GM18907 (cell line): ENCODE measurements at regions not wholly inside any gene's neighbourhood (a gene's known extent, or its start where the extent isn't known, plus 50 kb on each side); places are given as distances from the start of the nearest gene placed in this dataset.

Experiments used
- ATAC-seq: cut with Tn5 transposase; IDR thresholded peaks from one replicate; pipeline ENCODE4 v1.9.1; 2021; ENCODE audit warnings: mild to moderate bottlenecking, moderate library complexity; ENCODE audit not compliant: unreplicated experiment

DNA sequence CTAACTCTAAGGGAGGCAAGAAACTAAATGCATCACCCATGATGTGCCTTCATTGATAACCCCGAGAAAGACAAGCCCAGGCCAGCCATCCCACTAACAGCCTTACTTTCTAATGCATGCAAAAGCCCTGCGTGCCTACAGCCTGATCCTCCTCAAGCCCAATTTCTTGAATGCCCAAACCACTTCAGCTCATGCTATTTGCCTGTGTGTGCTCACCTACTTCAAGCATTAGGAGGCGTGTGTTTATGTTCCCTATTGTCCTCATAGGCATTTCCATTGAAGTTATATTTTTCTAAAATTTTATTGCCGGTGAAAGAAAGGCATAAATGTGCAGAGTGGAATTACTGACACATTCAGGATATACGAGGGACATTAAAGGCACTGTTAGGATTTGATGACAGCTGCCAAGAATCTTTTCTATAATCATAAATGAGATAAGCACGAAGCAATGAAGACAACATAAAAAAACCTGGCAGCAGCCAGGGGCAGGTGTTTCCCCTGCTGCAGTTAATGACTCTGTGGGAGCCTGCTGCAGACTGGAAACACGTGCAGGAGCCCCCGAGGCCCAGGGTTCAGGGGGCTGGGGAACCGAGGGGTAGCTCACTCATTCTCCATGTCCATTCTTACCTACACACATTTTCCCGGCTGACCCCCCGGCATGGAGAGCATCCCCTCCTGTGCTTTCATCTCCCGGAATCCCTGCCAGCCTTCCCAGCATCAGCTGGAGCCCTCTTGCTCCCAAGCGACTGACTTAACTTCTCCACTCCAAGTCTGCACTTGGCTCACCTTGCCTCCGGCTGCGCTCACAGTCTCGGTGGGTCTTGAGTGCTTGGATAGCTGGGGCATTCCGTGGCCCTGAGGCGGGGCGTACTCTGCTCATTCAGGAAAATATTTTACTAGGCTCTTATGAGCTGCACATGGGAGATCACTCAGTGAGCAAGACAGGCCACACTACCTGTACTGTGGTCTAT is 292.3 kb upstream of the SIX2 start:
- ATAC-seq = no peak

DNA sequence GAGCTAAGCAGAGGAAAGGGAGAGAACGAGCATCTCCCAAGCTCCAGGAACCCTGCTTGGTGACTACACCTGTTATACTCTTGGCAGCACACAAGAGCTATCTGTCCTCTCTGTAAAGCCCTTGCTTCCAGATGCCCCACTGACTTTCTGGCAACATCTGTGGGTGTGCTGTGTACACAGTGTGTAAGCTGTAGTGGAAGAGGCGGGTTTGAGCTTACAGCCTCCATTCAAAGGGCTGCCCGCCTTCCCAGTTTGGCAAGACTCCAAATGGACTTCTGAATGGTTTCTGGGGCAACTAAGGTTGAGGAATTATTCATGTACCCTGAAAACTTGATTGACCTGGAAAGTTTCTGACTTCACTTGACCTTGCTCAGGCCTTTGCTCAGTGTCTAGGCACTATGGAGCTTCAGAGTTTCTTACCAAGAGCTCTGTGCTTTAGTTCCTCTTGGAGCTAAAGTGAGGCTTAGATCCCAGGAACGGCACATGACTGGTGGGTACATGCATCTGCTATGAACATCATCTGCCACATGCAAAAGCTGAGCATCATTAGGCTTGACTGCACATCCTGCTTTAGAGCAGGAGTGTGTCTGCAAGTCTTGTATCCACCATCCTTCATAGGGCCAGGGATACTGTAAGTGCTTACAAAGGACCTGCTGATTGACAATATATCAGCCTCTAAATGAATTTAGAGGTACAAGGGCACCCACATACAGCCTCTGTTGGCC is 290.9 kb upstream of the SIX2 start:
- ATAC-seq = no peak

- ATAC-seq = no peak
Observed at GRCh38 chr2:45299361-45299760, 290.1 kb upstream of the SIX2 start.

- ATAC-seq = no peak
Observed at GRCh38 chr2:45293182-45293581, 283.9 kb upstream of the SIX2 start.

- no peak for ATAC-seq
Observed at GRCh38 chr2:45291296-45291701, 282.0 kb upstream of the SIX2 start.

DNA sequence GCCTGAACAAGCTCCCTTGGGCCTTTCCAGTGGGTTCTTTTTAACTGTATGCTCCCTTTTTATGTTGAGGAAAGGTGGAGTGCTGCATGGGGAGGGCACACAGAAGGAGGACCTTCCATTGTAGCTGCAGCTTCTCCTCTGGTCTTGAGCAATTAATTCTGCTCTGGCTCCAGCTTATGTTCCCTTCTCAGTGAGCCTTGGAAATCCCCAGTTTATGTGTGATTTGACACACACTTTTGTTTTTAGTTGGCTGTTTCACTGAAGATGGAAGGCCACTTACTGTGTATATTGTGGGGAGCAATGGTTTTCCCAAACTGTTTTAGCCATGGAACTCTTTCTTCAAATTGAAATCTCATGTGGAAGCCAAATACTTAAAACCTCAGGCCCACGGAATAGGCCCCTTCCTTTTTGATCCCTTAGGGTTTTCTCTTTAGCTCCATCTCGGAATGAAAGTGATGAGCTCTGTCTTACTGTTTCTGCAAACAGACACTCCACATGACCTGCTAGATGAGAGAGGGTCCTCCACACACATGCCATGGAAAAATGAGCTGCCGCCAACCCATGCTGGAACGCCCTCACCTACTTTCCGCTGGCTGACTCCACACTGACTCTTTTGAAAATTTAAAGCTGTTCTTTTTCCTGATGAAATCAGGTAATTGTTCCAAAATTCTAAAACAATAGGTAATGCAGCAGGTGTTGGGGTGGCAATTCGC is 280.9 kb upstream of the SIX2 start:
- no peak for ATAC-seq

DNA sequence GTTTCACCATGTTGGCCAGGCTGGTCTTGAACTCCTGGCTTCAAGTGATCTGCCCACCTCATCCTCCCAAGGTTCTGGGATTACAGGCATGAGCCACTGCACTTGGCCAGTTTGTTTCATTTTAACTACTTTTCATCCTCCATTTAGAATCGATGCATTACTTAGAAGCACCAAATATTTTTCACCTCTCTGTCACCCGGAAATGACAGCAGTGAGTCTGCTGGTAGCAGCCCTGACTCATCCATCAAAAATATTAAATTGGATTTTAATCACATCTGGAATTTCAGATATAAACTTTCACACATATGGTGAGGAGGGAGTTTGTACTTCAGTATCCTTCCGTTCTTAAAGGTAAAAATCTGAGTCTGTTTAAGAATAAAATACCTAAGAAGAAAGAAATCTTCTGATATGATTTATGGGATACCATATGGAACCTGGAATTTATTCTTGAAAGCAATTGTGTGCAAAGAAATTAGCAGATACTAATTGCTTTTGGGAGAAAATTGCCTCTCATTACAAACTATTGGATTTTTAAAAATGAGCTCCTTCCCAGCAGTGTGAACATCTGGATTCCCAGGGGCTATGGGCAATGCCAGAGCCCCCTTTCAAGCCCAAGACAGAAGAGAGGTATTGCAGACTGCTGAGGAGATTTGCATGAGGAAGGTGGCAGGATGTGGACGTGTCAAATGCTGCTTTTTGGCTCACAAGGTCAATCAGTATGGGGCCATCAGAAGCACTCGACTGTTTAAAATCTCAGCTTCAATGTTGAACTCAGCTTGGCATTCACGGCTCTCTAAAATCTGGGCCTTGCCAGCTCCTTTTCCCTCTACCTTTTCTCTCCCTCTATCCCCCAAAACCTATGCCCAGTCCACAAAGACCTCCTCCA is 279.5 kb upstream of the SIX2 start:
- ATAC-seq = no peak

DNA sequence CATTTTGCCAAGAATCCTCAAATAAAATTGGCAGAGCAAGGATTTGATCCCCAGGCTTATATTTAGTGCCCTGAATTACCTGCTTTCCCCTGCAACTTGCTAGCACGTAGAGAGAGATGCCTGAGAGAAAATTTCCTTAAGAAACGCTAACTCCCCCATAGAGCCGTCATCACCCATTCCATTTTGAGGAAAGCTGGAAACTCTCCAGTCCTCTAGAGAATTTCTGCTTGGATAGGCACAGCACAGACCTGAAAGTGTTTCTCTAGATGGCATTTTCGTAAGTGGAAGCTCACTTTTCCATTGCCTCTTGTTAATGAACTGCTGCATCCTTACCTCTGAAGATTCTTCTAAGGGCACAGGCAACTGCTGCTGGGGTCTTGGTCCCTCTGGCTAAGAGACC is 277.8 kb upstream of the SIX2 start:
- no peak for ATAC-seq

GRCh38 chr2:45285771-45286390 is 276.6 kb upstream of the SIX2 start:
- ATAC-seq = no peak

DNA sequence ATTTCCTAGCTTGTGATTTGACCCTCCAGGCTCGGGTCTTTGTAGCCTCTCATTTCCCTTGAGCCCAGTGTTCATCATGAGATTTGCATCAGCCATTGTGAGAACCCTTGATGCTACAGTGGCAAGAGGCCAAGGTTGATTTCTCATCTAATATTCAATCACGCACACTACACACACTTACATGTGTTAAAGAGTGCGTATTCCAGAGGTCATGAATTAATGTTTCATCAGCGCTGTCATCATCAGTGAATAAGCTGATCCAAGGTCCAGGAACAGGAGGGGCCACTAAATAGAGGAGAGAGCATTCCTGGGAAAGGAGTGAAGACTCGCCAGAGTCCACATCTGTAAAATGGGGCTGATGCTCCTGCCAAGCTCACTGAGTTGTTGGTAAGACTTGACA is 276.1 kb upstream of the SIX2 start:
- no peak for ATAC-seq

DNA sequence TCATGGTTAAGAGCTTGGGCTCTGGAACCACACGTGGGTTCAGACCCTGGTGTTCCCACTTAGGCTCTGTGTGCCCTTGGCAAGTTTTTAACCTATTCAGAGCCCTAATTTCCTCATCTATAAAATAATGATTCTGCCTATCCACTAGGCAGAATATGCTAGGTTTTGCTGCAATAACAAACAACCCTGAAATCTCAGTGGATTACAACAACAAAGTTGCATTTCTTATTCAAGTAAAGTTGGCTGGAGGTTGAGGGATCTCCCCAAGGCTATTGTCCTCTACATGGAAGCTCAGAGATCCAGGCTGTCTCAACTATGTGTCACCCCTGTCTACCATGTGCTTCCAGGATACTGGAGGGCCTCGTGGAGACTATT is 275.4 kb upstream of the SIX2 start:
- ATAC-seq = no peak

DNA sequence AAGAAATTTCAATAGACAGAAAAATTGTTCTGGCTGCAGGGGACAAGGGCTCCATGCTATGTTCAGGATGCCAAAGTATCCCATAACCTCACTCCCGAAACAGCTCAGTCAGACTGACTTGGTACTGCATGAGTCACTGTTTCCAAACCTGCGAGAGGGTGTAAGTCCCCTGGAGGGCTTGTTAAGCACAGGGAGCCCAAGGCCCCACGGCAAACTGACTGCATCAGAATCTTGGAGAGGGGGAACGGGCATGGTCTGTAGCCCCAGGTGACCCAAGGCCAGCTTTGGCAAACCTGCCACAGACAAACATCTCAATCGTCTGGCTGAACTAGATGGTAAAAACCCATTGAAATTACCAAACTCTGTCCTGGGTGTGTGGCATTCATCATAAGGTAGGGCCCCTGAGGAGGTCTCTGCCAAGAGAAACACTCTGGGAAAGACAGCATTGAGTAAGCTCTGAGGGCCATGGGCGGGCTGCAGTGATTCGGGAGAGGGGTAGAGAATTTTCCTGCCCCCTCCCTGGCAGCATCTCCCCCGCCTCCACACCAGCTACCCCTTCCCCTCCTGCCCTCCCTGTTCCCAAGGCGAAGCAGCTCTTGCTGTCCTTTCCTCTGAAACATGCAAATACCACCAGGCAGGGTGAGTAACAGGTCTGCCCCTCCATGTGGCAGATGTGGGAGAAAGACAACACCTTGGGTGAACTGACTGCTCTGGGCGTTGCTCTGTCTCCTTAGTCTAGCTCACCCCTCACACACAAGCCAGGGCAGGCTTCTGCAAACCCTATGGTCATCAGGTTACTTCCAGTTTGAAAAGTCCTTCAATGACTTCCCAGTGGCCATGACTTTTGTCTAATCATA is 274.7 kb upstream of the SIX2 start:
- no peak for ATAC-seq

GRCh38 chr2:45282646-45283045 is 273.4 kb upstream of the SIX2 start:
- ATAC-seq = no peak

DNA sequence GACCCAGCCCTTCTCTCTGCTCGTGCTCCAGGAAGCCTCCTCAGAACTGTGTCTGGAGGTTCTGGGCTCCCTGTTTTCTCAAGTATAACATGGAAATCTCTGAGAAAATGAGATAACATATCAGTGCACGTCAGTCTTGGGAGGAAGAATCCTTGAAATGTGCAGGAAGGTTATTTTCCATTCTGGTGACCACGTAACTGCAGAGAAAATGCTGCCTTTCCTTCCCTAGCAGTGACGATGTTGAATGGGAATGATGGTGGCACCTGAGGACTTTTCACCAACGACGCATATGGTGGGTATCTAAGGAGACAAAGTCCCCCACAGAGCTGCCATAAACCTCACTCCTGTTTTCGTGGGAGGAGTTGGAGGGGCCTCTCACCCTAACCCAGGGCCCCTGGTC is 272.1 kb upstream of the SIX2 start:
- ATAC-seq = no peak

- no peak for ATAC-seq
Observed at GRCh38 chr2:45280794-45281193, 271.5 kb upstream of the SIX2 start.

GRCh38 chr2:45279356-45279755 is 270.1 kb upstream of the SIX2 start:
- ATAC-seq = no peak

DNA sequence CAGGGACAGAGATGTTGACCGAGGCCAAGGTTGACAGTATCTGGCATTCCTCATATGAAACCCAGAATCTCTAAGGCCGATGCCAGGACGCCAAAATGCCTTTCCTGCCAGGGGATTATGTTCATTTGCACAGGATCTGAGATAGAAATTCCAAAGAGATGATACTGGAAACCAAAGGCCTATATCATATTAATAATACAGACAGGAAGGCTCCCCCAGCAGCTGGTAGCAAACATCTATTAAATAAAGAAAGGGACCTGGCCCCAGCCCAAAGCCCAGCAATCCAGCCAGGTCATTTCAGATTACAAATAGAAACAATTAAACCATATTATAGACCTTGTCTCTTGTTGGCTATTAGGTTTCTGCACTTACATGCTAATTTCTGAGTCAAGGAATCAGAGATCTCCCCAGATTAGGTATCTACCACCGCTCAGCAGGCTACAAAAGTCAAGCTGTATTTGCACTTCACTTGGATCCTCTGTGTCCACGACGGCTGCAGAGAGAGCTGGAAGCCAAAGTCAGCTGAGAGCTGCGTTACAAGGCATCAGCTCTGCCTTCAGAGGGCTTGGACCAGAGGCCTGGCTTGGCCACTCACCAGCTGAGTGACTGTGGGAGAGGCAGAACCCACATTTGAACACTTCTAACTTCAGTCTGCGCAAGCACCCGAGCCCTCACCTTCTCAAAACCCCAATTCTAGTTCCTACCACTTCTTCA is 269.3 kb upstream of the SIX2 start:
- no peak for ATAC-seq

DNA sequence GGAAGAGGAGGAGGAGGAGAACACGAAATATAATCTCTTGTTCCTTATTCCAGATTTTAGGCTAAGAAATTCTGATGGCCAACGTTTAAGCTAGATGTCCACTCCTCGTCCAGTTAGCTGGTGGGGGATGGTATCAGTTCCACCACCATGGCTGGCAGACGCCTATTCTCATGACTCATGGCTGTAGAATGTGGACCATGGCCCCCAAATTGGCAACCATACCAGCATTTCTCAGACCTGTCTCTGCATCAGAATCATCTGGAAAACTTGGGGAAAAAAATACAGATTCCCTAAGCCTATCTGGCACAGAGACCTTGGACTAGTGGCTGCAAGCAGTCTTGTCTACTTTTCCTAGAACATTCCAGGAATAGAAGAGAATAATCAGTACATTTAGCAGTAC is 267.7 kb upstream of the SIX2 start:
- ATAC-seq = no peak

DNA sequence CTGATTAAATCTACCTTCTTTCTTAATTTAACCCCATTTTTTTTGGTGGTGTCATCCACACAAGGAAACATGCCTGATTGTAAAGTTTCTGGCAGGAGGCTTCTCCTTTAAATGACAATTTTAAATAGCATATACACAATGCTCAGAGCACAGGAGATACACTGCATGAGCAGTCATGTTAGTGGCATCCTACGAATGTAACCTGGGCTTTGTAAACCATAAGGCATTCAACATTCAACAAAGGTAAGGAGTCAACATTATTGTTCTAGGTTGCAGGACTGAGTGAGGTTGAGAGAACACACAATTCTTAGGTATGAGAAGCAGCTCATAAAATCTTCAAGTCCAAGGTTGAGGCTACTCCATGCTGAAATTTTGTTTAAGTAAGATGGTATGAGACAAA is 266.6 kb upstream of the SIX2 start:
- no peak for ATAC-seq
